ENCODE measurements at regions not wholly inside any gene's neighbourhood (a gene's known extent, or its start where the extent isn't known, plus 50 kb on each side); places are given as distances from the start of the nearest gene placed in this dataset.

GRCh38 chr13:88643233-88643632 is 972.1 kb downstream of the SLITRK5 start (continued):
- TF ChIP-seq, protein P1, sequence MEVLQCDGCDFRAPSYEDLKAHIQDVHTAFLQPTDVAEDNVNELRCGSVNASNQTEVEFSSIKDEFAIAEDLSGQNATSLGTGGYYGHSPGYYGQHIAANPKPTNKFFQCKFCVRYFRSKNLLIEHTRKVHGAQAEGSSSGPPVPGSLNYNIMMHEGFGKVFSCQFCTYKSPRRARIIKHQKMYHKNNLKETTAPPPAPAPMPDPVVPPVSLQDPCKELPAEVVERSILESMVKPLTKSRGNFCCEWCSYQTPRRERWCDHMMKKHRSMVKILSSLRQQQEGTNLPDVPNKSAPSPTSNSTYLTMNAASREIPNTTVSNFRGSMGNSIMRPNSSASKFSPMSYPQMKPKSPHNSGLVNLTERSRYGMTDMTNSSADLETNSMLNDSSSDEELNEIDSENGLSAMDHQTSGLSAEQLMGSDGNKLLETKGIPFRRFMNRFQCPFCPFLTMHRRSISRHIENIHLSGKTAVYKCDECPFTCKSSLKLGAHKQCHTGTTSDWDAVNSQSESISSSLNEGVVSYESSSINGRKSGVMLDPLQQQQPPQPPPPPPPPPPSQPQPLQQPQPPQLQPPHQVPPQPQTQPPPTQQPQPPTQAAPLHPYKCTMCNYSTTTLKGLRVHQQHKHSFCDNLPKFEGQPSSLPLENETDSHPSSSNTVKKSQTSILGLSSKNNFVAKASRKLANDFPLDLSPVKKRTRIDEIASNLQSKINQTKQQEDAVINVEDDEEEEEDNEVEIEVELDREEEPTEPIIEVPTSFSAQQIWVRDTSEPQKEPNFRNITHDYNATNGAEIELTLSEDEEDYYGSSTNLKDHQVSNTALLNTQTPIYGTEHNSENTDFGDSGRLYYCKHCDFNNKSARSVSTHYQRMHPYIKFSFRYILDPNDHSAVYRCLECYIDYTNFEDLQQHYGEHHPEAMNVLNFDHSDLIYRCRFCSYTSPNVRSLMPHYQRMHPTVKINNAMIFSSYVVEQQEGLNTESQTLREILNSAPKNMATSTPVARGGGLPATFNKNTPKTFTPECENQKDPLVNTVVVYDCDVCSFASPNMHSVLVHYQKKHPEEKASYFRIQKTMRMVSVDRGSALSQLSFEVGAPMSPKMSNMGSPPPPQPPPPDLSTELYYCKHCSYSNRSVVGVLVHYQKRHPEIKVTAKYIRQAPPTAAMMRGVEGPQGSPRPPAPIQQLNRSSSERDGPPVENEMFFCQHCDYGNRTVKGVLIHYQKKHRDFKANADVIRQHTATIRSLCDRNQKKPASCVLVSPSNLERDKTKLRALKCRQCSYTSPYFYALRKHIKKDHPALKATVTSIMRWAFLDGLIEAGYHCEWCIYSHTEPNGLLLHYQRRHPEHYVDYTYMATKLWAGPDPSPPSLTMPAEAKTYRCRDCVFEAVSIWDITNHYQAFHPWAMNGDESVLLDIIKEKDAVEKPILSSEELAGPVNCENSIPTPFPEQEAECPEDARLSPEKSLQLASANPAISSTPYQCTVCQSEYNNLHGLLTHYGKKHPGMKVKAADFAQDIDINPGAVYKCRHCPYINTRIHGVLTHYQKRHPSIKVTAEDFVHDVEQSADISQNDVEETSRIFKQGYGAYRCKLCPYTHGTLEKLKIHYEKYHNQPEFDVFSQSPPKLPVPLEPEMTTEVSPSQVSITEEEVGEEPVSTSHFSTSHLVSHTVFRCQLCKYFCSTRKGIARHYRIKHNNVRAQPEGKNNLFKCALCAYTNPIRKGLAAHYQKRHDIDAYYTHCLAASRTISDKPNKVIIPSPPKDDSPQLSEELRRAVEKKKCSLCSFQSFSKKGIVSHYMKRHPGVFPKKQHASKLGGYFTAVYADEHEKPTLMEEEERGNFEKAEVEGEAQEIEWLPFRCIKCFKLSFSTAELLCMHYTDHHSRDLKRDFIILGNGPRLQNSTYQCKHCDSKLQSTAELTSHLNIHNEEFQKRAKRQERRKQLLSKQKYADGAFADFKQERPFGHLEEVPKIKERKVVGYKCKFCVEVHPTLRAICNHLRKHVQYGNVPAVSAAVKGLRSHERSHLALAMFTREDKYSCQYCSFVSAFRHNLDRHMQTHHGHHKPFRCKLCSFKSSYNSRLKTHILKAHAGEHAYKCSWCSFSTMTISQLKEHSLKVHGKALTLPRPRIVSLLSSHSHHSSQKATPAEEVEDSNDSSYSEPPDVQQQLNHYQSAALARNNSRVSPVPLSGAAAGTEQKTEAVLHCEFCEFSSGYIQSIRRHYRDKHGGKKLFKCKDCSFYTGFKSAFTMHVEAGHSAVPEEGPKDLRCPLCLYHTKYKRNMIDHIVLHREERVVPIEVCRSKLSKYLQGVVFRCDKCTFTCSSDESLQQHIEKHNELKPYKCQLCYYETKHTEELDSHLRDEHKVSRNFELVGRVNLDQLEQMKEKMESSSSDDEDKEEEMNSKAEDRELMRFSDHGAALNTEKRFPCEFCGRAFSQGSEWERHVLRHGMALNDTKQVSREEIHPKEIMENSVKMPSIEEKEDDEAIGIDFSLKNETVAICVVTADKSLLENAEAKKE (CRISPR knock-in tag; IDR thresholded peaks at IDR 0.05): no peak
- TF ChIP-seq ZNF331 (CRISPR knock-in tag; IDR thresholded peaks at IDR 0.05; ENCODE audit: low read depth): no peak

DNA sequence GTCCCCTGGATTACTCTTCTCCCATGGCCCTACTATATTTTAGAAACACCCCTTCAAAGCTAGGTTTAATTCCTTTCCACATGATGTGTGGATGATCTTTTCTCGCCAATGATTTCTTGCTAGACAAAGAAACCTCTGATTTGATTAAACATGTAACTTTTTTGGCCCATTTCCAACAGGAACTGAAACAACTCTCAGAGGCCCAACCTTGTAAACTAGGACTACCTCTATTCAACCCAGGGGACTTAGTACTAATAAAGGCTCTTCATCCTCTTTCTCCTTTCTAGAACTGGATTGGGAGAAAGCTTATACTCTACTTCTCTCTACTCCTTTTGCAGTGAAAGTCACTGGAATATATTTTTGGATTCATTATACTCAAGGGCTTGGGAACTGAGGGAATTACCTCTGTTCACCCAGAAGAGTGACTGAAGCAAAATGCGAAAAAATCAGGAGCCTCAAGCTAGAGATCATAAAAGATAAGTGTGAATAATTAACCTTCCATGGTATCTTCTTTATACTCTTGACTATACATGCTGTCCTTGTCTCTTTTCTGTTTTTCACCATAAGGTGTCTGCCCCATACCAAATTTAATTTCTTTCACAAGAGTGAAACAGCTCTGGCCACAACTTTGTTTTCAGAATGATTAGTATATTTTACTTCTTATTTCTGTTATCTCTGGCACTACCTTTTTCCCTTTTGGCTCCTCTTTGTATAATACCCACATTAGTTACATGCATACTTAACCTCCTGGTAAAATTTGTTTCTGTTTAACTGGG is 977.6 kb downstream of the SLITRK5 start:
- no peak overlapping the region for H2AFZ ChIP-seq
- ATAC-seq: no peak
- TF ChIP-seq, protein P1 (CRISPR knock-in tag; IDR thresholded peaks at IDR 0.05): no peak
- TF ChIP-seq POLR2AphosphoS5 (IDR thresholded peaks at IDR 0.05; ENCODE audit: low read depth): no peak
- TF ChIP-seq EZH2 (IDR thresholded peaks at IDR 0.05; ENCODE audit: low read depth, unreplicated experiment): no peak
- no peak for TF ChIP-seq EZH2phosphoT487 (IDR thresholded peaks at IDR 0.05; ENCODE audit: unreplicated experiment)
- TF ChIP-seq CTCF (conservative IDR thresholded peaks at IDR 0.05; ENCODE audit: low read depth in 2 of 2): no peak
- TF ChIP-seq ZNF331 (CRISPR knock-in tag; IDR thresholded peaks at IDR 0.05; ENCODE audit: low read depth): no peak

More for the DNA sequence above, 977.6 kb downstream of the SLITRK5 start:
- H3K4me1 Mint-ChIP-seq: no peaks in the 10 kb centered on the region
- Histone ChIP-seq H3K4me2 (no peak overlapping the region), H3K79me2 (replicated peaks; ENCODE audit: insufficient read depth) (no peaks in the 10 kb centered on the region), H3K4me1 (ENCODE audit: insufficient read depth) (no peaks in the 10 kb centered on the region), H3K9me2 (ENCODE audit: insufficient read depth) (peaks cover 9% of the 10 kb centered on the region; the same call in 1 of the 2 replicates), H3K27ac (ENCODE audit: low read depth) (no peak overlapping the region), H3K36me3 (ENCODE audit: insufficient read depth) (peaks cover 9% of the 10 kb centered on the region; the same call in 1 of the 2 replicates), H4K20me1 (replicated peaks; ENCODE audit: insufficient read depth) (no peaks in the 10 kb centered on the region), H3K27me3 (ENCODE audit: insufficient read depth) (no peaks in the 10 kb centered on the region), H3K4me3 (no peak overlapping the region), H3F3A (replicated peaks; ENCODE audit: low read depth) (no peaks in the 10 kb centered on the region)
- H3K27me3 Mint-ChIP-seq (ENCODE audit: insufficient read depth, low read depth, poor library complexity): peaks cover 2% of the 10 kb centered on the region
- H3K4me3 Mint-ChIP-seq: no peak overlapping the region
- no peak overlapping the region for H3K27ac Mint-ChIP-seq
- DNase-seq (ENCODE audit: low spot score): no peak
- H3K36me3 Mint-ChIP-seq (ENCODE audit: low read depth): peaks cover 34% of the 10 kb centered on the region
- H3K9me3 Mint-ChIP-seq: peaks cover 40% of the 10 kb centered on the region

All from GM23338 (cell line).